ENCODE measurements at regions not wholly inside any gene's neighbourhood (a gene's known extent, or its start where the extent isn't known, plus 50 kb on each side); places are given as distances from the start of the nearest gene placed in this dataset.

DNA sequence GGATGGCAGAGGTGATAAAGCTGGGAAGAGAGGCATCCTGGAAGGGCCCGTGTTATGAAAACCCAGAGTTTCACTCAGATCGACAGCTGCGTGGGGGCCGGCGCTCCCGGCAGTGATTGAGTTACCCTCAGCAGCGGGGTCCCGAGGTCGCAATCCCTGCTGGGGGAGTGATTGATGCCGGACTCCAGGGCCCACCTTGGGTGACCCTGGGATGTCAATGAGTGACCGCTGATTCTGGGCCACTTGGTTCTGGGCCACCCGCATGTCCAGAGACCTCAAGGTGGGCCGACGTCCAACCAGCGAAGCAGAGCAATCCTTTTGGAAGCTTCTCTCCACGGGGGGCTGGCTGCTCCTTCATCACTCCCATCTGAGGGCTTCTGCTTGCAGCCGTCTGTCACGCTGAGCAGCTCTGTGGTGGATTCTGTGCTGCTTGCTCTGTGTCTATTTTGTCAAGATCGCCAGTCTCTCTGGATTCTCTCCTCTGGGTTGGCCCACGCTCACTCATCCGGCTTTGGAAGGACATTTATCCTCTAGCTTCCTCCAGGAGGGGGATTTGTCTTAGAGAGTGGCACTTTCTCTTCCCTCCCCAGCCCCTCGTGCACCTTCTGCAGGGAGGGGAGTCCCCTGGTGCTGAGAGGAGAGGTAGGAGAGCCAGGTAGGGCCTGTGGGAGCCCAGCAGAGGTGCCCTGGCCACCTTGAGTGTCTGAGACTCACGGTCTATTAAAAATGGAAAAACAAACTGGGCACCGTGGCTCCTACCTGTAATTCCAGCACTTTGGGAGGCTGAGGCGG lies 110.9 kb upstream of the C1orf174 start:
- no peak for DNase-seq (ENCODE audit: low read depth in 2 of 3, low spot score in 2 of 3)

DNA sequence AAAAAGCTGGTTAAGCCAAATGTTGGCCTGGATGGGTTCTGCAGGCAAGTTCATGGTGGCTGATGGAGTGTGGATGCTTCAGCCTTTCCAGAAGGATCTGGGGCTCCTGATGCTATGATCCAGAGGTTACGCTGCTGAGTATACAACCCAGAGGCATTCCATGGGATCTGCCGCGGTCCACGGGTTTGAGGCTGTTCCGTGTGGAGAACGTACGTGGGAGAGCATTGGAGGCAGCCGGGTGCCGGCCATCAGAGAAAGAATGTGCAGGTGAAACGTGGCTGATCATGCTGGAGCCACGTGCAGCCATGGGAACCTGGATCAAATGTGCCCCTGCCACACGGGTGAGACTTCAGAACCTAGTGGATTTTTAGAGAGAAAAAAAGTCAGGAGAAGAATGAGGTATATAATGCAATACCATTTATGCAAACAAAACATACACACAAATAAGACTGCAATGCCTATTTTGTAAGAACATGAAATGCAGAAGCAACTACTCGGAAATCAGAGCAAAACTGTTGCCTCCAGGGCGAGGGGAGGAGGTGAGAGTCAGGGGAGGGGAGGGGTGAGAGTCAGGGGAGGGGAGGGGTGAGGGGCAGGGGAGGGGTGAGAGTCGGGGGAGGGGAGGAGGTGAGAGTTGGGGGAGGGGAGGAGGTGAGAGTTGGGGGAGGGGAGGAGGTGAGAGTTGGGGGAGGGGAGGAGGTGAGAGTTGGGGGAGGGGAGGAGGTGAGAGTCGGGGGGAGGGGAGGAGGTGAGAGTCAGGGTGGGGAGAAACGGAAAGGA lies 116.5 kb upstream of the C1orf174 start:
- DNase-seq (ENCODE audit: low read depth in 2 of 3, low spot score in 2 of 3), result no peak

DNA sequence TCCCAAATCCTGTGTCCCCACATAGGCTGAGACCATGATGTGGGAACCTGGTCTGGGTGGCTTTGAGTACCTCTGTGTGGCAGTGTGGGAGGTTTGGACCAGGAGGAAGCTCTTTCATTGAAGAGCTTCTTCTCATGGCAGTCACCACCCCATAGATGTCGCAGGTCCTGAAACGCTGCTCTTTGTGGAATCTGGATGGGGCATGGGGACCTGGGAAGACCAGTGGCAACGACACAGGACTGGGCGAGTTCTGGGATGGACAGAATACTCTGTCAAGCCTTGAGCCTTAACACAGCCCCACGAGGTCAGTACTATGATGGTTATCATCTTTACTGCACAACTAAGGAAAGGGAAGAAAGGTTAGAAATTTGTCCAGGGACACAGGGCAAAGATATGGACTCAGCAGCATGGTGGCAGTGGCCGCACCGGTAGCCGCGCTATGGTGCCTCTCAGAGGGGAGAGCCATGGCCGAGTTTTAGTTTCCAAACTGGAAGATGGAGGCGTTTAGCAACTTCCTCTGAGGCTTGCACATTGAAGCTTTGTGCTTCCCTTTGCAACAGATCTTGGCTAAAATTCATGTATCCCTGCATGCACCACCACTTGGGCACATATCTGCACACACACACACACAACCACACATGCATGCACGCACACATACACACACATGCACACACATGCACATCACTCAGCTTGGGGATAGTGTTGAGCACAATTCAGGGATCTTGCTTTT lies 117.7 kb upstream of the C1orf174 start:
- DNase-seq (ENCODE audit: low read depth in 2 of 3, low spot score in 2 of 3), result no peak

DNA sequence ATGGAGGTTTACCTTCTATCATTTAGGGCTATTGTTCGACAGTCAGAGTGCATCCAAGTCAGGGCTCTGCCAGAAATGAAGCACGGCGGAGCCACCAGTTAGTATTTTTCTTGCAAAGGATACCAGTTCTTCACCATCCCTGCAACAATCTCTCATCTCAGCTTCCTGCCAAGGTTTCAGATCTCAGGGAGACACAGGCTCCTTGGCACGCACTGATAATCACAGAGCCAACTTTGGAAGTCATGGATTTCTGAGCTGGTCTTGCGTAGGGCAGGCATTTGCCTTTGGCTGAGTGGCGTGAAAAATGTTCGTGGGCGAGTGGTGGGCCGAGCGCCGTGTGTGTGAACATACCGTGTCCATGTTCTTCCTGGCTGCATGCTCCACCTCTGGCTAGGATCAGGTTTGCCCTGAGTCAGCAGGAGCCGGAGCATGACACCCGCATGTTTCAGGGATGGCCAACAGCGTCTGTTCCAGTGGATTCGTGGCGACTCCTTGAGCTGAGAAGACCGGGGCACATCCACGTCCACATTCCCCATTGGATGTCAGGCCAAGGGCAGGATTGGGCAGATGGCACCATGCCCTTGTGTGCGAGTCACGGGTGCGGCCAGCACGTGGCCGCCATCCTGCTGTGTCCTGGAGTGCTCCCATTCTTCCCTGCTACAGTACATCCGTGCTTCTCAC lies 118.5 kb upstream of the C1orf174 start:
- DNase-seq (ENCODE audit: low read depth in 2 of 3, low spot score in 2 of 3), result no peak

DNA sequence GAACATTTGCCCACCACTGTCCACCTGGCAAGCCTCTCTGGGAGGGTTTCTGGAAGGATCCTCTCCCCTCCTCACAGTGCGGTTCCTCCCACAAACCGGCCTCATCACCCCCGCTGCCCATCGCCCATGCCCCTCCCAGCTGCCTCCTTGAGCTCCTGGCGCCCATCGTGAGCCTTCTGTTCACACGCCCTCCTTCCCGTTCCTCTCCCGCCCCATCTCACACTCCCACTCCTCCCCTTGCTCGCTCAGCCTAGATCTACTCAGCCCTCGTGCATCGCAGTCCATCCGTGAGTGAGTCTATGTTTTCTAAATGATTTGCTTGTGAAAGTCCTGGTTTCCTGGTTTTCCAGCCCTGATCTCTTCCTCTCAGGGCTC lies 119.1 kb upstream of the C1orf174 start:
- no peak for DNase-seq (ENCODE audit: low read depth in 2 of 3, low spot score in 2 of 3)

DNA sequence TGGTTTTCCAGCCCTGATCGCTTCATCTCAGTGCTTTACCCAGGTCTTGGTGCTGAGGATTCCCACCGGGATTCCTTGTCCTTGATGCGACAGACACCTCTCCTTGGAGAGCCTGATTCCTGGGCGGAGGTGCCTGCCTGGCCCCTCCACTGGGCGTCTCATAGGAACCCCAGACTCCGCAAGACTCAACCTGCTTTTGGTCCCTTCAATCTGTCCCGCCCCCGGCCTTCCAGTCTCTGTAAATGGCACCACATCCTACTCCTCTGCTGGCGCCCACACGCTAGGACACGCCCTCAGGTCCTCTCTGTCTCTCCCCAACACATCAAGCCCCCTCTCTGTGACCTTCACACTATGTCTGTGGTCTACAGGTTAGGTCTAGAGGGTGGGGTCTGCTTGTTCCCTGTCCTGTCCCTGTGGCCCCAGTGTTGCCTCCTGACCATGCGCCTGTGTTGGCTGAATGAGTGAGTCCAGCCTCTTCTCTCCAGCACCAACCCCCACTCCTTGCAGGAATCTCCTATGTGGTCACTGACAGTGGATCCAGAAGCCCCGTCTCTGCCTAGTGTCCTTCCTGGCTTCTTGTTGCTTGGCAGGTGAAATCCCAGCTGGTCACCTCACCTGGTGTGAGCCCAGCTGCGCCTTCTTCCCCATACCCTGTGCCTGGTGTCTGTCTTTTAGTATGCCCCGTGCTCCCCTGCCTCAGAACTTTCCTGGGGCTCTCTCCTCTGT lies 119.7 kb upstream of the C1orf174 start:
- no peak for DNase-seq (ENCODE audit: low read depth in 2 of 3, low spot score in 2 of 3)

DNA sequence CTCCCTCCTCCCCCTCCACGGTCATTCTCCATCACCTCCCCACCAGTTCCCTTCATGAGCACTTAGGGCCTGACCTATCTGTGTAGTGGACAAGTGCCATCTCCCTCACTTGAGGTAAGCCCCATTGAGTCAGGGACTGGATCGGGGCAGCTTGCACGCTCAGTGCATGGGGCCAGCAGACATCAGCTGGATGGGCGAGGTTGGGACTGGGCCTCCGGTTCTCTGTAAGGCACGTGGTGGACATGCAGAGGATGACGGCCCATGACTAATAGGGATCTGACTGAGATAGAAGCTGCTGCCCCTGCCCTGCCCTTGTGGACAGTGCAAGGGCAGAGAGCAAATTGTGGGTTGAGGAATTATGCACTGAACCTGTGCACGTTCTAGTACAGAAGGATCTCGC lies 120.4 kb upstream of the C1orf174 start:
- no peak for DNase-seq (ENCODE audit: low read depth in 2 of 3, low spot score in 2 of 3)

DNA sequence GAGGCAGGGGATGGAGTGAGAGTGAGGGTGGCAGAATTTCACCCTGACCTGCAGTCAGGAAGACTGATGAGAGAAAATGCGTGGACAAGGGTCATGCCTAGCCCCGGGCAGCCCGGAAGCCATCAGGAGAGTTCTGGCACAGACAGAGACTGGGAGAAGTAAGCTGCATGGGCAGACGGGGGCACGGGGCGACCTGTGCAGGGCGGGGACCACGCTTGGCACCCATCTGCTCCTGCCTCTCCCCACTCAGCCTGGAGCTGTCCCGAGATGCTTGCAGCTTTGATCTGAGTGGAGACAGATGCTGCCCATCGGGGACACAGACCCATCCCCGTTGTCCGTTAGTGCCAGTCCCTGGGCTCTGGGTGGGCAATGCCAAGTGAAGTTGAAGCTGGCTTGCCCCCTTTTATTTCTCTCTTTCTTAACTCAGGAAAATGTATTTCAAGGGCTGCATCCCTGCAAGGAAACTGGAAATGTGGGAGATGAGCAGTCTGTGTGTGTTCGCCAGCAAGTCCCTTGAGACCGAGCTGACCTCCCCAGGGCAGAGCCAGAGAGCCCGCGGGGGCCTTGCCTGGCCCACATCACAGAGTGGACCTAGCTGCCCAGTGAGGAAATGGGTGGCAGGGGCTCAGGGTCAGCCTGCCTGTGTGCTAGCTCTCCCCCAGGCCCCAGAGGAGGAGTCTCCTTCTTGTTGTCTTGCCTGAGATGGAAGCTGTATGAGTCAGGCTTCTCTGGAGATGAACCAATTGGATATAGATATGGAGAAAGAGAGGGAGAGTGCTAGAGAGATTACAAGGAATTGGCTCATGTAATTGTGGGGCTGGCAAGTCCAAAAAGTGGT lies 121.3 kb upstream of the C1orf174 start:
- no peak for DNase-seq (ENCODE audit: low read depth in 2 of 3, low spot score in 2 of 3)

DNA sequence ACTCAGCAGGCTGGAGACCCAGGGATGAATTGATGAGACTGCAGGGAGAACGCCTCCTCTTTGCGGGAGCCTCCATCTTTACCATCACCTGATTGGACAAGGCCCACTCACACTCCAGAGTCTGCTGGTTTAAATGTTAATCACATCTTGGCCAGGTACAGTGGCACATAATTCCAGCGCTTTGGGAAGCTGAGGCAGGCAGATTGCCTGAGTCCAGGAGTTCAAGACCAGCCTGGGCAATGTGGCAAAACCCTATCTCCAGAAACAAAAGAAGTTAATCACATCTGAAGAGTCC lies 121.8 kb upstream of the C1orf174 start:
- DNase-seq (ENCODE audit: low read depth in 2 of 3, low spot score in 2 of 3), result no peak

DNA sequence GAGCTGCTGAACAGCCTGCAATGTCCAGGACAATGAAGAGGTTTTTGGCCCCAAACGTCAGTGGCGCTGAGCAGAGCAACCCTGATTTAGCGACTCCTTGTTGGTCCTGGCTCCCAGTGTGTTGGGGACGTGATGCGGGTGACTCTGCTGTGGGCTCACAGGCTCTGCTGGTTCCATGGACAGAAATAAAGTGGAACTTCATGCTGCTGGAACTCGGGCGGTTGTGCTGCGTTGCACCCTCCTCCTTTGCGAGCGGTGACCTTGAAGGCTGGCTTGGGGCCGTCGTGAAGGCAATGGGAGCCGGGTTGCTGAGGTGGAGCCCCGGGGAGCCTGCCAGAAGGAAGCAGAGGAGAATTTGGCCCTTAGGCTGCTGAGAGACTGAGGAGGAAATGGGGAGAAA lies 122.6 kb upstream of the C1orf174 start:
- no peak for DNase-seq (ENCODE audit: low read depth in 2 of 3, low spot score in 2 of 3)

DNA sequence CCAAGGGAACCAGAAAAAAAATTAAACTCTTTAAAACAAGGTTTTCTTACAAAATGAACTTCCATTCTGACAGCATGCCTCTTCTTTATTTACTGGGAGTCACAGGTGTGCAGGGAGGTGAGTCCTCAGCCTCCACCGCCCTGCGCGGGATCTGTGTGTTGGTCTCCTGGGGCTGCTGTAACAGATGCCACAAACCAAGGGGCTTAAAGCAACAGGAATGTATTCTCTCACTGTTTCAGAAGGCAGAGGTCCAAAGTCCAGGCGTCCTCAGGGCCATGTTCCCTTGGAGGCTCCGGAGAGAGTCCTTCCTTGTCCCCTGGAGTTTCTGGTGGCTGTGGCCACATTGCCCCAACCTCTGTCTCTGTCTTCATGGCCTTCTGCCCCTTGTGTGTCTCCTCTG lies 123.6 kb upstream of the C1orf174 start:
- no peak for DNase-seq (ENCODE audit: low read depth in 2 of 3, low spot score in 2 of 3)

DNA sequence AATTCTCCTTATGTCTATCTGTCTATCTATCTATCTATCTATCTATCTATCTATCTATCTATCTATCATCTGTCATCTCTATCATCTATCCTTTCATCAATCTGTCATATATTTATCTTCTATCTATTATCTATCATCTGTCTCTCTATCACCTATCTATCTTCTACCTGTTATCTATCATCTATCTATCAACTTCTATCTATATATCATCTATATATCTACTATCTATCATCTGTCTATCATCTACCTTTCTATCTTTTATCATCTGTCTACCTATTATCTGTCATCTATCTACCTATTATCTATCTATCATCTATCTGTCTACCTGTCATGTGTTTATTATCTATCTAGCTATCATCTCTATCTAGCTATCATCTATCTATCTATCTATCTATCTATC lies 124.7 kb upstream of the C1orf174 start:
- DNase-seq (ENCODE audit: low read depth in 2 of 3, low spot score in 2 of 3), result no peak

DNA sequence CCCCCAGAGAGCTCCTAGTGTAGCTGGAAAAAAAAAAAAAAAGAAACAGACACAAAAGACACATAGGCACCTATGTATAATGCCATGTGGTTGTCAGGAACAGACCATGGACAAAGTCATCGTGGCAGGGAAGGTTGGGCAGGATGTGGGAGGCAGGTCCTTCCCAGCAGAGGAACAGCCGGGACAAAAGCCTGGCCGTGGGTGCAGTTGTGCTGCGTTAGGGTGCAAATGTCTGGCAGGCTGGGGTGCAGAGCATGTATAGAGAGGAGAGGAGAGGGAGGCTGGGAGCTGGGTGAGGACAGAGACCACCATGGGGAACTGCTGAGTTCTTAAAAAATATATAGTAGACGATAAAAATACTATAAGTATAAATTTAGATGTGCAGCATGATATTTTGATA lies 125.7 kb upstream of the C1orf174 start:
- DNase-seq (ENCODE audit: low read depth in 2 of 3, low spot score in 2 of 3), result no peak

DNA sequence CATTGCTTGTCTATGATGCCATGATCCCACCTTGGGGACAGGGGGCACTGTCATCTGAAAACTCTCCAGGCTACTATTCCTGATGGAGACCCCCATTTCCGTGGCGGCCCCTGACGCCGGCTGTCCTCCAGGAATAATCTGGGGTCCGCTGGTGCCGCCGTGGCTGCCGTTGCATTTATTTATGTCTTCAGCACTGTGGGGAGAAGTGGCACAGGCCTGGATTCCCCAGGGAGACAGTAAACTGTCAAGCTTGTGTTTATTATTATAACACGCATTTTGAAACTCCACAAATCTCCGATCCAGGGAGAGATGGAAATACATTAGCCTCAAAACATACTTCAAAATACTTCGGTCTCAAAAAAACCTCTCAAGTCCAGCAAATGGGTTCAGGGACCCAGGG lies 126.9 kb upstream of the C1orf174 start:
- DNase-seq (ENCODE audit: low read depth in 2 of 3, low spot score in 2 of 3), result no peak

DNA sequence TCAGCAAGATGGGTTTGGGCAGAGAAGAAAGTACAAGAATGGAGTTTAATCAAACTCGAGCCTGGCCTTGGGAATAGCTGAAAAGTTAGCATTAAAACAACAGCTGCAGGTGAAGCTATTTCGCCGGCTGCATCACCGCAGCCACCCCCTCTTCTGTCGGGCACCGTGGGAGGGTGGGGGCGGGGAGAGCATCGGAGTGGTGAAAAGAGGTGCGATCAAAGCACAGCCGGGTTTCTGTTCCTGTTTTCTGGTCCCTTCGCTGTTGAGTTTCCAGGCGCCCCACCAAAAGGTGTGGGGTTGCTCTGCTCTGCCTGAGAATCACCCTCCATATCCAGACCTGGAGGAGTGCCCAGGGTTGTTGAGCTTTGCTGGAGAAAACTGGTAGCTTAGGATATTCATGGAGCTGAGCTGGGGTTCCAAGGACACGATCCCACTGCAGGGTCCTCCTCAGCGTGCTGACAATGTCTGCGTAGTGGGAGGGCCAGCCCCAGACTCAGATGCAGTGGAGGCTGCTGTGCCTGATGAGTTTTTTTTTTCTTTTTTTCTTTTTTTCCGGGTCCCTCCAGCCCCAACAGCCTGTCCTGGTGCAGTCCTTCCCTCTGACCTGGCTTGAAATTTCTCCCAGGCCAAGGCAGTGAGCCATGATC lies 127.5 kb upstream of the C1orf174 start:
- DNase-seq (ENCODE audit: low read depth in 2 of 3, low spot score in 2 of 3), result no peak

DNA sequence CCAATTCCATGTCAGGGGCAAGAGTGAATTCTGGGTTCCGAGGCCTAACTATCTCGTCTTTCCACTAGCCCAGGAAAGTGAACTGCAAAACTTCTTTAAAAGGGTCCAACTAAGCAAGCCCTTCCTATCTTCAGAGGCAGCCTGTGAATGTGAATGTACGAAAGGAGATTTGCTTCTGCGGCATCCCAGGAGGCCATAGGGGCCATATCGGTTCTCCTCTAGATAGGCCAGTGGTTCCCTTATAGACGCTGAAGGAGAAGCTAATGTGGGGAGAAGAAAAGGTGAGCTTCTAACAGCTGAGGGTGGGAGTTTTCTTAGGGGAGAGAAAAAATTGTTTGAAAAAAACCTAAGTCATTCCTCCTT lies 128.0 kb upstream of the C1orf174 start:
- DNase-seq (ENCODE audit: low read depth in 2 of 3, low spot score in 2 of 3), result no peak

DNA sequence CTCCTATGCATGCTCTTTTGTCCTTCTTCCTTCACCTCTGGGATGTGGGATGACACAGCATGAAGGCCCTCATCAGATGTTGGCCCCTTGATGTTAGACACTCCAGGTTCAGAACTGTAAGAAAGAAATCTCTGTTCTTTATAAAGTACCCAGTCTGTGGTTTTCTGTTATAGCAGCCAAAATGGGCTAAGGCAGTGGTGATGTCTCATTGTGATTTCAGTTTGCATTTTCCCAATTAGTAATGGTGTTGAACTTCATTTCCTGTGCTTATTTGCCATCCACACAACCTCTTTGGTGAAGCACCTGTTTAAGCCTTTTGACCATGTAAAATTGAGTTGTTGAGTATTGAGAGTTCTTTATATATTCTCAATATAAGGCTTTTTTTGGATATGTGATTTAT lies 129.3 kb upstream of the C1orf174 start:
- no peak for DNase-seq (ENCODE audit: low read depth in 2 of 3, low spot score in 2 of 3)

DNA sequence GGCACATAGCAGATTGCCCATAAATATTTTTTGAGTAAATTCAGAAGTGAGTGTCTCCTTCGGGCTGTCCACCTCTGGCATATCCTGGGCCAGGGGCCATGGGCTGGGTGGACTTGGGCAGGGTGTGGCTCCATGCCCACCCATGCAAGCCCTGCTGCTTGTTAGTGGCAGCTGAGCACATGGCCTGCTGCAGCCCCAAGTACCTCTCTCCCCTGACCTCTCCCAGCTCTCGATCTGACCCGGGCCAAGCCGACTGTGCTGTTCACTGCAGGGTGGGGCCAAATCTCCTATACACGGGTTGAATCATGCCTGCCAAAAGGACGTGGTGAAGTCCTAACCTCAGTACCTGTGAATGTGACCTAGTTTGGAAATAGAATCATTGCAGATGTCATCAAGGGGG lies 132.5 kb upstream of the C1orf174 start:
- no peak for DNase-seq (ENCODE audit: low read depth in 2 of 3, low spot score in 2 of 3)

DNA sequence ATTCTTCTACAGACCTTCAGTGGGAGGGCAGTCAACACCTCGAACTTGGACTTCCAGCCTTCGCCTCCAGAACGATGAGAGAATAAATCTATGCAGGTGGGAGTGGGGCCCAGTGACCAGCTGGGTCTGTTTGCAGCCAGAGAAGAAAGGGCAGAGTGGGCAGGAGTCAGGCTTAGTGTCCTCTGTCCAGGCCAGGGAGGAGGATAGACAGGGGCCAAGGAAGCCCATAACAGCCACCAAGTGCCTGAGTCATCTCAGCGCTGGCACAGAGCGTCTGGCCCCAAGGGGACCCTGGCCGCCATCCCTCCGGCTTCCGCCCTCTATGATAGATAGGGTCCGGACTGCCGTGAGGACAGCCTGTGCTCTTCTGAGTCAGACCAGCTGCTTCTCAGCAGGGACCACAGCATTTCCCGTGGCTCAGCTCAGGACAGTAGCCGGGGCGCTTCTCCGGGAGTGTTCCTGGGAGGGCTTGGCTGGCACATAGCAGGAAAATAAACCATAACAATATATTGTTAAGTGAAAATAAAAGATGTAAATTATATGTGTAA lies 133.1 kb upstream of the C1orf174 start:
- no peak for DNase-seq (ENCODE audit: low read depth in 2 of 3, low spot score in 2 of 3)
